Astrocyte (in vitro differentiated cells and primary cell): ENCODE measurements at regions not wholly inside any gene's neighbourhood (a gene's known extent, or its start where the extent isn't known, plus 50 kb on each side); places are given as distances from the start of the nearest gene placed in this dataset.

Experiments used
- DNase-seq: peaks from one replicate; pipeline ENCODE4 v3.0.0-alpha.2; 2010; ENCODE audit warnings: low read depth
- FAIRE-seq: peaks from 2 replicates; lab custom pipeline; 2011; peaks lifted over from hg19 to GRCh38; lab: Jason Lieb, UNC
- H2AFZ ChIP-seq: 2 replicates; pipeline ENCODE4 v1.6.0; 2012; ENCODE audit warnings: low read depth, low read length, inconsistent platforms
- H3K27ac ChIP-seq: 2 replicates; pipeline ENCODE4 v1.5.1; 2011; ENCODE audit warnings: low read depth, low read length, inconsistent platforms
- H3K27me3 ChIP-seq: 2 replicates; pipeline ENCODE4 v1.6.0; 2011; ENCODE audit warnings: low read length, inconsistent platforms; ENCODE audit not compliant: insufficient read depth
- H3K36me3 ChIP-seq: 2 replicates; pipeline ENCODE4 v1.5.1; 2011; ENCODE audit warnings: low read length, inconsistent platforms; ENCODE audit not compliant: insufficient read depth
- H3K4me1 ChIP-seq: 2 replicates; pipeline ENCODE4 v1.5.1; 2011; ENCODE audit warnings: low read length, inconsistent platforms; ENCODE audit not compliant: insufficient read depth
- H3K4me2 ChIP-seq: 2 replicates; pipeline ENCODE4 v1.6.0; 2012; ENCODE audit warnings: low read length, inconsistent platforms
- H3K4me3 ChIP-seq: 2 replicates; pipeline ENCODE4 v1.5.1; 2011; ENCODE audit warnings: low read depth, mild to moderate bottlenecking, low read length, inconsistent platforms; ENCODE audit not compliant: insufficient read depth
- H3K79me2 ChIP-seq: 2 replicates; pipeline ENCODE4 v1.6.0; 2012; ENCODE audit warnings: mild to moderate bottlenecking, low read length, inconsistent platforms; ENCODE audit not compliant: insufficient read depth
- H3K9ac ChIP-seq: 2 replicates; pipeline ENCODE4 v1.6.0; 2012; ENCODE audit warnings: mild to moderate bottlenecking, low read length, inconsistent platforms
- H3K9me3 ChIP-seq: 2 replicates; pipeline ENCODE4 v1.5.1; 2012; ENCODE audit warnings: low read depth, mild to moderate bottlenecking, low read length, inconsistent platforms; ENCODE audit not compliant: insufficient read depth
- H4K20me1 ChIP-seq: 2 replicates; pipeline ENCODE4 v1.6.0; 2012; ENCODE audit warnings: low read length, inconsistent platforms; ENCODE audit not compliant: insufficient read depth
- H3K27ac Mint-ChIP-seq: one replicate; pipeline ENCODE4 v1.8.0; 2021; ENCODE audit warnings: mild to moderate bottlenecking, mixed read lengths; ENCODE audit not compliant: unreplicated experiment
- H3K27me3 Mint-ChIP-seq: one replicate; pipeline ENCODE4 v1.8.0; 2021; ENCODE audit warnings: low read depth, mixed read lengths; ENCODE audit not compliant: unreplicated experiment
- H3K36me3 Mint-ChIP-seq: one replicate; pipeline ENCODE4 v1.8.0; 2021; ENCODE audit warnings: low read depth, mixed read lengths; ENCODE audit not compliant: unreplicated experiment
- H3K4me1 Mint-ChIP-seq: one replicate; pipeline ENCODE4 v1.8.0; 2021; ENCODE audit warnings: low read depth, mixed read lengths; ENCODE audit not compliant: unreplicated experiment
- H3K4me3 Mint-ChIP-seq: one replicate; pipeline ENCODE4 v1.8.0; 2021; ENCODE audit warnings: mild to moderate bottlenecking, moderate library complexity, mixed read lengths; ENCODE audit not compliant: unreplicated experiment
- H3K9me3 Mint-ChIP-seq: one replicate; pipeline ENCODE4 v1.8.0; 2021; ENCODE audit warnings: mild to moderate bottlenecking, mixed read lengths; ENCODE audit not compliant: unreplicated experiment
- EZH2 ChIP-seq: IDR thresholded peaks from 2 replicates; pipeline ENCODE4 v1.6.1; 2012; ENCODE audit warnings: mild to moderate bottlenecking, low read length, inconsistent platforms; ENCODE audit not compliant: insufficient read depth
- TF ChIP-seq, protein P1 (sequence below): IDR thresholded peaks from 2 replicates; pipeline ENCODE4 v1.5.1; 2011; ENCODE audit warnings: low read depth, mild to moderate bottlenecking, inconsistent platforms, low read length, moderate library complexity; ENCODE audit not compliant: insufficient read depth

DNA sequence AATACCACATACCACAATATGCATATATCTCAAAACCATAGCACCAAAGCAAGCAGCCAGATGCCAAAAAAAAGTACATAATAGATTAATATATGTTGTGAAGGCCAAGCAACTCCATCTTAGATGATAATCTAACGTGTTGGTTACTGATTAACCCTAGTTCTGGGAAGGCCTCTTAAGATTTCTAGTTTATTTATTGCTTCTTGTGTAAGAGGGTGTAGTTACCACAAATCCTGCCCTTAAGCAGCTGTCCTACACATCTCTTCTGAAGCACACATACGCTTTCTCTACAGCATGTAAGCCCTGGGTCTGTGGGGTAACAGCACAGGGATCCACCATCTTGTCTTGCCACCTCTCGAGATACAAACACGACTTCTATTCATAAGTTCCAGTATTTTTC lies 236.8 kb upstream of the AVPR1A start:
- peaks cover 2% of the 10 kb centered on the region for H3K4me1 ChIP-seq
- H3K4me2 ChIP-seq: no peak overlapping the region
- H3K27me3 ChIP-seq: no peaks in the 10 kb centered on the region
- H3K9me3 ChIP-seq: no peaks in the 10 kb centered on the region
- Mint-ChIP-seq H3K4me1 (peaks cover 8% of the 10 kb centered on the region), H3K36me3 (no peaks in the 10 kb centered on the region), H3K4me3 (no peak overlapping the region), H3K27me3 (peaks cover 3% of the 10 kb centered on the region), H3K9me3 (peaks cover 2% of the 10 kb centered on the region), H3K27ac (no peak overlapping the region)
- TF ChIP-seq EZH2: no peak
- TF ChIP-seq, protein P1, sequence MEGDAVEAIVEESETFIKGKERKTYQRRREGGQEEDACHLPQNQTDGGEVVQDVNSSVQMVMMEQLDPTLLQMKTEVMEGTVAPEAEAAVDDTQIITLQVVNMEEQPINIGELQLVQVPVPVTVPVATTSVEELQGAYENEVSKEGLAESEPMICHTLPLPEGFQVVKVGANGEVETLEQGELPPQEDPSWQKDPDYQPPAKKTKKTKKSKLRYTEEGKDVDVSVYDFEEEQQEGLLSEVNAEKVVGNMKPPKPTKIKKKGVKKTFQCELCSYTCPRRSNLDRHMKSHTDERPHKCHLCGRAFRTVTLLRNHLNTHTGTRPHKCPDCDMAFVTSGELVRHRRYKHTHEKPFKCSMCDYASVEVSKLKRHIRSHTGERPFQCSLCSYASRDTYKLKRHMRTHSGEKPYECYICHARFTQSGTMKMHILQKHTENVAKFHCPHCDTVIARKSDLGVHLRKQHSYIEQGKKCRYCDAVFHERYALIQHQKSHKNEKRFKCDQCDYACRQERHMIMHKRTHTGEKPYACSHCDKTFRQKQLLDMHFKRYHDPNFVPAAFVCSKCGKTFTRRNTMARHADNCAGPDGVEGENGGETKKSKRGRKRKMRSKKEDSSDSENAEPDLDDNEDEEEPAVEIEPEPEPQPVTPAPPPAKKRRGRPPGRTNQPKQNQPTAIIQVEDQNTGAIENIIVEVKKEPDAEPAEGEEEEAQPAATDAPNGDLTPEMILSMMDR: no peak
- H2AFZ ChIP-seq: no peak overlapping the region
- H3K9ac ChIP-seq: no peak overlapping the region
- H3K36me3 ChIP-seq: no peaks in the 10 kb centered on the region
- FAIRE-seq: no peak
- H3K27ac ChIP-seq: no peak overlapping the region
- DNase-seq: no peak
- no peaks in the 10 kb centered on the region for H3K79me2 ChIP-seq
- no peaks in the 10 kb centered on the region for H4K20me1 ChIP-seq
- H3K4me3 ChIP-seq: no peak overlapping the region

DNA sequence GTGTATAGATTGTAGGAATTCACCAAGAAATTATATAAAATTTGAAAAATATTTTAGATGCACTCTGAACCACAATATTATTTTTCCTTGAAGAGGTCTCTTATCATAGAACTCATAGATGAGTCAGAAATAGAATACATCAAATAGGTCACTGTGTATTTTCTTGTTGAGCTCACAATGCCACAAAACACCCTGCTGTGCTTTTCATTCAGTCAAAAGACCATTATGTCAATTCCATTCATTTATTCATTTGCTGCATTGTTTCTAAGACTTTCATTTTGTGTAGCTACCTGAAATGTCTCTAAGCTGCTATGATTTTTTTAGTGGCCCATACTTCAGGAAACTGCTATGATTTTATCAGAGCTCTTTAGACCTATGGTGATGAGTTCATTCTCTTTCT lies 231.9 kb upstream of the AVPR1A start:
- Histone ChIP-seq H3K9ac (no peak overlapping the region), H4K20me1 (no peaks in the 10 kb centered on the region), H3K4me3 (no peak overlapping the region), H3K27ac (no peak overlapping the region), H3K4me2 (no peak overlapping the region), H3K4me1 (peaks cover 2% of the 10 kb centered on the region), H3K27me3 (no peaks in the 10 kb centered on the region), H3K36me3 (no peaks in the 10 kb centered on the region), H3K9me3 (no peaks in the 10 kb centered on the region), H3K79me2 (no peaks in the 10 kb centered on the region), H2AFZ (no peak overlapping the region)
- no peak overlapping the region for H3K27ac Mint-ChIP-seq
- TF ChIP-seq, protein P1: no peak
- TF ChIP-seq EZH2: no peak
- H3K9me3 Mint-ChIP-seq: peaks cover 2% of the 10 kb centered on the region
- H3K4me3 Mint-ChIP-seq: no peak overlapping the region
- FAIRE-seq (no peak), DNase-seq (peak; percentile 1)
- H3K36me3 Mint-ChIP-seq: no peaks in the 10 kb centered on the region
- peaks cover 7% of the 10 kb centered on the region for H3K27me3 Mint-ChIP-seq
- H3K4me1 Mint-ChIP-seq: no peaks in the 10 kb centered on the region

DNA sequence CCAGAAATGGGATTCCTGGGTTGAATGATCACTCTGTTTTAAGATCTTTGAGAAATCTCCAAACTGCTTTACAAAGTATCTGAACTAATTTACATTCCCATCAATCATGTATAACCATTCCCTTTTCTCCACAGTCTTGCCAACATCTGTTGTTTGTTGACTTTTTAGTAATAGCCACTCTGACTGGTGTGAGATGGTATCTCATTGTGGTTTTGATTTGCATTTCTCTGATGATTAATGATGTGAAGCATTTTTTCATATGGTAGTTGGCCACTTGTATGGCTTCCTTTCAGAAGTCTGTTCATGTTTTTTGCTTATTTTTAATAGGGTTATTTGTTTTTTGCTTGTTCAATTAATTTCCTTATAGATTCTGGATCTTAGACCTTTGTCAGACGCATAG lies 211.8 kb upstream of the AVPR1A start:
- Mint-ChIP-seq H3K27ac (no peak overlapping the region), H3K9me3 (peaks cover 7% of the 10 kb centered on the region)
- peak; percentile 63 for DNase-seq

More for the DNA sequence above, 211.8 kb upstream of the AVPR1A start:
- Histone ChIP-seq H3K36me3 (no peaks in the 10 kb centered on the region), H3K79me2 (no peaks in the 10 kb centered on the region), H3K9ac (no peak overlapping the region), H4K20me1 (no peaks in the 10 kb centered on the region), H3K27me3 (no peaks in the 10 kb centered on the region), H3K9me3 (no peaks in the 10 kb centered on the region), H2AFZ (no peak overlapping the region), H3K4me3 (no peak overlapping the region), H3K4me2 (no peak overlapping the region), H3K27ac (no peak overlapping the region), H3K4me1 (no peaks in the 10 kb centered on the region)
- FAIRE-seq: no peak
- Mint-ChIP-seq H3K4me3 (no peak overlapping the region), H3K27me3 (no peaks in the 10 kb centered on the region), H3K4me1 (peaks cover 5% of the 10 kb centered on the region), H3K36me3 (no peaks in the 10 kb centered on the region)
- TF ChIP-seq EZH2: no peak
- TF ChIP-seq, protein P1: no peak
